HG02885 (cell line): ENCODE measurements at regions not wholly inside any gene's neighbourhood (a gene's known extent, or its start where the extent isn't known, plus 50 kb on each side); places are given as distances from the start of the nearest gene placed in this dataset.

Experiments used
- ATAC-seq: cut with Tn5 transposase; IDR thresholded peaks from one replicate; pipeline ENCODE4 v1.9.1; 2021; ENCODE audit warnings: mild to moderate bottlenecking; ENCODE audit not compliant: unreplicated experiment, poor library complexity

GRCh38 chr4:111879539-111879938, 265.7 kb upstream of the FAM241A start:
- no peak for ATAC-seq

GRCh38 chr4:111880116-111880515, 265.1 kb upstream of the FAM241A start:
- ATAC-seq: no peak

GRCh38 chr4:111883557-111883999, 261.7 kb upstream of the FAM241A start:
- no peak for ATAC-seq

GRCh38 chr4:111890412-111890811, 254.8 kb upstream of the FAM241A start:
- no peak for ATAC-seq

- ATAC-seq: peak; percentile 89
Observed at GRCh38 chr4:111905511-111905910, 239.7 kb upstream of the FAM241A start.

GRCh38 chr4:111919639-111920038, 225.6 kb upstream of the FAM241A start:
- no peak for ATAC-seq

- ATAC-seq: no peak
Observed at GRCh38 chr4:111921714-111922113, 223.5 kb upstream of the FAM241A start.

- no peak for ATAC-seq
Observed at GRCh38 chr4:111923786-111924185, 221.5 kb upstream of the FAM241A start.

- ATAC-seq: no peak
Observed at GRCh38 chr4:111924696-111925095, 220.6 kb upstream of the FAM241A start.

GRCh38 chr4:111930659-111931058, 214.6 kb upstream of the FAM241A start:
- peak; percentile 100 for ATAC-seq

GRCh38 chr4:111933703-111934102, 211.6 kb upstream of the FAM241A start:
- no peak for ATAC-seq

GRCh38 chr4:111934314-111934713, 210.9 kb upstream of the FAM241A start:
- ATAC-seq: no peak

GRCh38 chr4:111937368-111937767, 207.9 kb upstream of the FAM241A start:
- peak; percentile 95 for ATAC-seq

GRCh38 chr4:111941957-111942356, 203.3 kb upstream of the FAM241A start:
- no peak for ATAC-seq

GRCh38 chr4:111943796-111944203, 201.5 kb upstream of the FAM241A start:
- ATAC-seq: peak; percentile 93

GRCh38 chr4:111945014-111945413, 200.2 kb upstream of the FAM241A start:
- ATAC-seq: no peak

- no peak for ATAC-seq
Observed at GRCh38 chr4:111946800-111947199, 198.5 kb upstream of the FAM241A start.

GRCh38 chr4:111952688-111953087, 192.6 kb upstream of the FAM241A start:
- no peak for ATAC-seq

- ATAC-seq: no peak
Observed at GRCh38 chr4:111954550-111954949, 190.7 kb upstream of the FAM241A start.

- ATAC-seq: no peak
Observed at GRCh38 chr4:111955001-111955400, 190.3 kb upstream of the FAM241A start.

GRCh38 chr4:111957116-111957515, 188.1 kb upstream of the FAM241A start:
- no peak for ATAC-seq

GRCh38 chr4:111957997-111958396, 187.3 kb upstream of the FAM241A start:
- ATAC-seq: no peak

- peak; percentile 33 for ATAC-seq
Observed at GRCh38 chr4:111959222-111959621, 186.0 kb upstream of the FAM241A start.
